HepG2 (cell line): ENCODE measurements at regions not wholly inside any gene's neighbourhood (a gene's known extent, or its start where the extent isn't known, plus 50 kb on each side); places are given as distances from the start of the nearest gene placed in this dataset.

Experiments
- ATAC-seq: fragments of 200-7000 bp; cut with Tn5 transposase; 3 replicates; pipeline ENCODE4 v1.9.1; 2020; ENCODE audit warnings: mild to moderate bottlenecking, moderate library complexity
- BruUV-seq: library from RNA; stranded (reverse); fragments of 400-500 nt; replicated peaks from 2 replicates; lab custom pipeline; 2021; lab: Mats Ljungman, UMichigan
- CTCF ChIA-PET: fragments of 300-600 bp; formaldehyde crosslinking; extraction: SDS; loops from one replicate; lab custom pipeline; 2021; ENCODE audit warnings: low total read pairs, inconsistent platforms, low intra/inter-chr PET ratio; lab: Yijun Ruan, JAX
- POLR2A ChIA-PET: fragments of 350-600 bp; sonication (Branson Sonifier 250); formaldehyde crosslinking; loops from one replicate; lab custom pipeline; 2020; ENCODE audit warnings: antibody characterized with exemption, inconsistent platforms; lab: Yijun Ruan, JAX
- DNase-seq: peaks from one replicate; pipeline ENCODE4 v3.0.0-alpha.2; 2015; ENCODE audit warnings: low spot score
- FAIRE-seq: peaks from 3 replicates; lab custom pipeline; 2011; peaks lifted over from hg19 to GRCh38; lab: Jason Lieb, UNC
- H2AFZ ChIP-seq: one replicate; pipeline ENCODE4 v1.6.1; 2011; ENCODE audit warnings: low read length, inconsistent platforms
- H3K27ac ChIP-seq: fragments of 300-600 bp; 3 replicates; pipeline ENCODE4 v1.8.0; 2011; ENCODE audit warnings: mixed run types, mild to moderate bottlenecking, mixed read lengths, low read length, inconsistent platforms; ENCODE audit not compliant: insufficient read depth; ENCODE audit errors: extremely low read length
- H3K27me3 ChIP-seq, 2 experiments: fragments of 200-600 bp in 1 of 2; 2 replicates in 1 of 2; 3 replicates in 1 of 2; pipeline versions ENCODE4 v1.6.0 to v1.8.0; 2011; ENCODE audit warnings: low read length in 2 of 2, mild to moderate bottlenecking in 2 of 2, moderate library complexity in 2 of 2, inconsistent platforms in 1 of 2; ENCODE audit not compliant: insufficient read depth in 2 of 2, control insufficient read depth in 1 of 2
- H3K36me3 ChIP-seq, 2 experiments: fragments of 200-600 bp in 1 of 2; replicated peaks in 1 of 2; 2 replicates in 1 of 2; 3 replicates in 1 of 2; pipeline versions ENCODE4 v1.5.1 to v1.8.0; 2011; ENCODE audit warnings: low read length in 2 of 2, inconsistent platforms in 1 of 2; ENCODE audit not compliant: insufficient read depth in 2 of 2, control insufficient read depth in 1 of 2
- H3K4me1 ChIP-seq: 2 replicates; pipeline ENCODE4 v1.5.1; 2012; ENCODE audit warnings: low read length, inconsistent platforms; ENCODE audit not compliant: insufficient read depth
- H3K4me2 ChIP-seq: 2 replicates; pipeline ENCODE4 v1.6.0; 2011; ENCODE audit warnings: low read depth, low read length, inconsistent platforms
- H3K4me3 ChIP-seq, 3 experiments: fragments of 200-600 bp in 1 of 3; sonication (generic), shearing (Covaris generic) in 1 of 3; replicated peaks in 1 of 3; 2 replicates each; pipeline ENCODE4 v1.5.1; 2011 to 2016; ENCODE audit warnings: low read length in 3 of 3, inconsistent platforms in 2 of 3, low read depth in 2 of 3, mild to moderate bottlenecking in 2 of 3, control low read depth in 1 of 3, mixed read lengths in 1 of 3; ENCODE audit not compliant: insufficient read depth in 1 of 3
- H3K79me2 ChIP-seq: one replicate; pipeline ENCODE4 v1.6.1; 2011; ENCODE audit warnings: low read length, inconsistent platforms; ENCODE audit not compliant: insufficient read depth
- H3K9ac ChIP-seq: 2 replicates; pipeline ENCODE4 v1.6.0; 2011; ENCODE audit warnings: mild to moderate bottlenecking, low read depth, low read length, inconsistent platforms; ENCODE audit not compliant: insufficient read depth
- H3K9me3 ChIP-seq: 2 replicates; pipeline ENCODE4 v1.5.1; 2012; ENCODE audit warnings: mild to moderate bottlenecking, low read length
- H4K20me1 ChIP-seq: 2 replicates; pipeline ENCODE4 v1.6.0; 2011; ENCODE audit warnings: inconsistent platforms, mild to moderate bottlenecking, low read length, moderate library complexity; ENCODE audit not compliant: insufficient read depth
- ATF1 ChIP-seq: IDR thresholded peaks from 2 replicates; pipeline ENCODE4 v1.6.1; 2016; ENCODE audit warnings: mild to moderate bottlenecking, control low read depth
- ATF7 ChIP-seq, 2 experiments: fragments of 450-650 bp in 1 of 2; sonication (generic) in 1 of 2; formaldehyde crosslinking in 1 of 2; IDR thresholded peaks; 2 replicates each; pipeline versions ENCODE4 v1.4.0 to v1.6.1; 2016 to 2020; ENCODE audit warnings: antibody characterized with exemption in 1 of 2, mild to moderate bottlenecking in 1 of 2, missing genetic modification reagents in 1 of 2
- ATRX ChIP-seq: sonication (generic); formaldehyde crosslinking; IDR thresholded peaks from 2 replicates; pipeline ENCODE4 v1.4.0; 2020; ENCODE audit warnings: missing genetic modification reagents, borderline replicate concordance
- BCLAF1 ChIP-seq: fragments of 450-650 bp; IDR thresholded peaks from 2 replicates; pipeline ENCODE4 v1.6.1; 2017; ENCODE audit warnings: mild to moderate bottlenecking
- BHLHE40 ChIP-seq: IDR thresholded peaks from 2 replicates; pipeline ENCODE4 v1.6.1; 2011; ENCODE audit warnings: low read length, improper control_type of control experiment
- GLI4 ChIP-seq: sonication (generic); formaldehyde crosslinking; IDR thresholded peaks from 2 replicates; pipeline ENCODE4 v1.5.1; 2020; ENCODE audit warnings: missing genetic modification reagents, mild to moderate bottlenecking, moderate library complexity, borderline replicate concordance
- MTA1 ChIP-seq: sonication (generic); formaldehyde crosslinking; IDR thresholded peaks from 2 replicates; pipeline ENCODE4 v1.4.0; 2020; ENCODE audit warnings: missing genetic modification reagents, mild to moderate bottlenecking, borderline replicate concordance
- MTF1 ChIP-seq: sonication (generic); formaldehyde crosslinking; IDR thresholded peaks from 2 replicates; pipeline ENCODE4 v1.5.0; 2020; ENCODE audit warnings: missing genetic modification reagents
- NR2F2 ChIP-seq: IDR thresholded peaks from 2 replicates; pipeline ENCODE4 v1.6.1; 2012; ENCODE audit warnings: low read depth, inconsistent platforms, borderline replicate concordance
- RELA ChIP-seq: sonication (generic); formaldehyde crosslinking; IDR thresholded peaks from 2 replicates; pipeline ENCODE4 v1.4.0; 2020; ENCODE audit warnings: missing genetic modification reagents
- SIX4 ChIP-seq: sonication (generic); formaldehyde crosslinking; IDR thresholded peaks from 2 replicates; pipeline ENCODE4 v1.4.0; 2020; ENCODE audit warnings: missing genetic modification reagents
- SRF ChIP-seq: IDR thresholded peaks from 2 replicates; pipeline ENCODE4 v1.6.1; 2011; ENCODE audit warnings: mild to moderate bottlenecking, low read depth, low read length, moderate library complexity
- STAG1 ChIP-seq: sonication (generic); formaldehyde crosslinking; IDR thresholded peaks from 2 replicates; pipeline ENCODE4 v1.4.0; 2020; ENCODE audit warnings: missing genetic modification reagents
- TCF12 ChIP-seq, 2 experiments: fragments of 450-650 bp in 1 of 2; sonication (generic) in 1 of 2; formaldehyde crosslinking in 1 of 2; IDR thresholded peaks; 2 replicates each; pipeline versions ENCODE4 v1.6.1 to v1.8.0; 2017 to 2022; ENCODE audit warnings: antibody characterized with exemption in 1 of 2, mild to moderate bottlenecking in 1 of 2, missing genetic modification reagents in 1 of 2, moderate library complexity in 1 of 2
- ZHX1 ChIP-seq: sonication (generic); formaldehyde crosslinking; IDR thresholded peaks from 2 replicates; pipeline ENCODE4 v1.8.1; 2022; ENCODE audit warnings: low read depth, mild to moderate bottlenecking, missing genetic modification reagents
- ZNF468 ChIP-seq: sonication (generic); formaldehyde crosslinking; IDR thresholded peaks from 2 replicates; pipeline ENCODE4 v1.8.0; 2022; ENCODE audit warnings: mild to moderate bottlenecking, moderate library complexity, missing genetic modification reagents
- ZNF605 ChIP-seq: sonication (generic); formaldehyde crosslinking; IDR thresholded peaks from 2 replicates; pipeline ENCODE4 v1.8.0; 2022; ENCODE audit warnings: mild to moderate bottlenecking, missing genetic modification reagents
- ZNF607 ChIP-seq: sonication (generic); formaldehyde crosslinking; IDR thresholded peaks from 2 replicates; pipeline ENCODE4 v1.5.1; 2020; ENCODE audit warnings: missing genetic modification reagents, mild to moderate bottlenecking, borderline replicate concordance
- ZNF775 ChIP-seq: sonication (generic); formaldehyde crosslinking; IDR thresholded peaks from 2 replicates; pipeline ENCODE4 v1.4.0; 2020; ENCODE audit warnings: missing genetic modification reagents, mild to moderate bottlenecking, moderate library complexity, borderline replicate concordance
- ZSCAN12 ChIP-seq: sonication (generic); formaldehyde crosslinking; IDR thresholded peaks from 2 replicates; pipeline ENCODE4 v1.9.0; 2021; ENCODE audit warnings: mild to moderate bottlenecking, missing genetic modification reagents
- WGBS: methylation state at CpG from one replicate; pipeline ENCODE4 v1.1.6; 2017; ENCODE audit warnings: low lambda C conversion rate; 5-methylcytosine and 5-hydroxymethylcytosine counted together
- in situ Hi-C: cut with HindIII; loops from 2 replicates; pipeline ENCODE4 v1.10.0; 2017; ENCODE audit warnings: low pct_unique_long_range_greater_than_20kb; ENCODE audit not compliant: extremely low pct_ligation_motif_present
- intact Hi-C: fragments of 100-400 bp; cut with micrococcal nuclease; formaldehyde crosslinking; loops from one replicate; pipeline ENCODE4 v1.10.0; 2022; ENCODE audit not compliant: unreplicated experiment

GRCh38 chr13:87941226-87941625 lies 270.1 kb downstream of the SLITRK5 start (continued):
- TF ChIP-seq ATF1 (CRISPR knock-in tag) = no peak
- no peak for TF ChIP-seq ZSCAN12 (CRISPR knock-in tag)
- no peak for TF ChIP-seq ZHX1 (CRISPR knock-in tag)
- no peak for TF ChIP-seq GLI4 (CRISPR knock-in tag)

GRCh38 chr13:87942205-87942604 lies 271.0 kb downstream of the SLITRK5 start:
- Histone ChIP-seq H3K27ac (no peak overlapping the region), H3K27me3 (no peaks in the 10 kb centered on the region), H3K9ac (no peak overlapping the region), H3K4me3 (no peak overlapping the region), H3K9me3 (no peaks in the 10 kb centered on the region), H3K4me1 (no peaks in the 10 kb centered on the region), H2AFZ (no peak overlapping the region), H3K36me3 (no peaks in the 10 kb centered on the region), H3K4me2 (no peak overlapping the region), H3K79me2 (no peaks in the 10 kb centered on the region), H4K20me1 (no peaks in the 10 kb centered on the region)
- CTCF ChIA-PET = no interaction called here
- no peak for ATAC-seq
- no peak for TF ChIP-seq TCF12 (IDR thresholded peaks at IDR 0.05)
- TF ChIP-seq TCF12 (CRISPR knock-in tag; IDR thresholded peaks at IDR 0.05) = no peak
- no peak for TF ChIP-seq ATRX (CRISPR knock-in tag)
- TF ChIP-seq ZNF468 = no peak
- TF ChIP-seq SIX4 (CRISPR knock-in tag) = no peak
- no peak for TF ChIP-seq ZNF605 (CRISPR knock-in tag)
- no peak for TF ChIP-seq ZNF607
- TF ChIP-seq MTF1 = no peak
- TF ChIP-seq BHLHE40 = no peak
- no peak for TF ChIP-seq STAG1 (CRISPR knock-in tag)
- TF ChIP-seq MTA1 (CRISPR knock-in tag) = no peak
- TF ChIP-seq SRF = no peak
- TF ChIP-seq BCLAF1 = no peak
- TF ChIP-seq ZNF775 (CRISPR knock-in tag) = no peak
- no peak for TF ChIP-seq NR2F2
- TF ChIP-seq ATF7 (IDR thresholded peaks at IDR 0.05) = no peak
- TF ChIP-seq ATF7 (CRISPR knock-in tag; IDR thresholded peaks at IDR 0.05) = no peak
- TF ChIP-seq RELA (CRISPR knock-in tag) = no peak
- 0% methylated on average over 1 of the region's 1 CpG for WGBS
- in situ Hi-C loops (no loop called here), intact Hi-C loops (no loop called here)
- POLR2A ChIA-PET = no interaction called here
- no peak for FAIRE-seq
- no peak for DNase-seq
- BruUV-seq = no TSS peak
